Neural progenitor cell (in vitro differentiated cells): ENCODE measurements at regions not wholly inside any gene's neighbourhood (a gene's known extent, or its start where the extent isn't known, plus 50 kb on each side); places are given as distances from the start of the nearest gene placed in this dataset.

ENCODE experiments used
- DNase-seq: peaks from one replicate; pipeline ENCODE4 v3.0.0-alpha.2; 2016; ENCODE audit warnings: low spot score
- H2AFZ ChIP-seq: fragments of 200-600 bp; sonication (generic); replicated peaks from 2 replicates; pipeline ENCODE4 v1.6.1; 2016; ENCODE audit warnings: antibody characterized with exemption
- H3F3A ChIP-seq: fragments of 200-600 bp; sonication (generic); 2 replicates; pipeline ENCODE4 v1.6.1; 2016; ENCODE audit warnings: antibody characterized with exemption, low read depth
- H3K27ac ChIP-seq: fragments of 200-600 bp; sonication (generic); 2 replicates; pipeline ENCODE4 v1.5.1; 2016; ENCODE audit warnings: mild to moderate bottlenecking
- H3K27me3 ChIP-seq: fragments of 200-600 bp; sonication (generic); 2 replicates; pipeline ENCODE4 v1.6.1; 2016; ENCODE audit warnings: mild to moderate bottlenecking, moderate library complexity
- H3K36me3 ChIP-seq: fragments of 200-600 bp; sonication (generic); 2 replicates; pipeline ENCODE4 v1.5.1; 2016
- H3K4me1 ChIP-seq: fragments of 200-600 bp; sonication (generic); 2 replicates; pipeline ENCODE4 v1.6.1; 2016; ENCODE audit warnings: mixed run types
- H3K4me2 ChIP-seq: fragments of 200-600 bp; sonication (generic); 2 replicates; pipeline ENCODE4 v1.6.1; 2016
- H3K4me3 ChIP-seq: fragments of 200-600 bp; sonication (generic); 2 replicates; pipeline ENCODE4 v1.5.1; 2016
- H3K79me2 ChIP-seq: fragments of 200-600 bp; sonication (generic); 2 replicates; pipeline ENCODE4 v1.6.1; 2016; ENCODE audit warnings: low read depth
- H3K9ac ChIP-seq: fragments of 200-600 bp; sonication (generic); 2 replicates; pipeline ENCODE4 v1.6.1; 2016
- H3K9me3 ChIP-seq: fragments of 200-600 bp; sonication (generic); 2 replicates; pipeline ENCODE4 v1.5.1; 2016; ENCODE audit warnings: low read depth
- H4K20me1 ChIP-seq: fragments of 200-600 bp; sonication (generic); 2 replicates; pipeline ENCODE4 v1.6.1; 2016; ENCODE audit warnings: low read depth
- H3K27ac Mint-ChIP-seq: 3 replicates; pipeline ENCODE4 v1.8.0; 2021; ENCODE audit warnings: mixed read lengths
- H3K27me3 Mint-ChIP-seq: 2 replicates; pipeline ENCODE4 v1.8.0; 2022; ENCODE audit warnings: low read depth, mild to moderate bottlenecking, inconsistent platforms, moderate library complexity, mixed read lengths; ENCODE audit not compliant: insufficient read depth
- H3K36me3 Mint-ChIP-seq: 3 replicates; pipeline ENCODE4 v1.8.0; 2021; ENCODE audit warnings: mixed read lengths
- H3K4me1 Mint-ChIP-seq: 3 replicates; pipeline ENCODE4 v1.8.0; 2021; ENCODE audit warnings: mixed read lengths
- H3K4me3 Mint-ChIP-seq: 3 replicates; pipeline ENCODE4 v1.8.0; 2021; ENCODE audit warnings: mild to moderate bottlenecking, moderate library complexity, mixed read lengths
- H3K9me3 Mint-ChIP-seq: 3 replicates; pipeline ENCODE4 v1.8.0; 2020; ENCODE audit warnings: mixed read lengths
- EZH2 ChIP-seq: fragments of 200-600 bp; sonication (generic); IDR thresholded peaks from 2 replicates; pipeline ENCODE4 v1.6.1; 2017; ENCODE audit warnings: antibody characterized with exemption, mild to moderate bottlenecking, moderate library complexity
- EZH2phosphoT487 ChIP-seq: fragments of 200-600 bp; sonication (generic); IDR thresholded peaks from 2 replicates; pipeline ENCODE4 v1.6.1; 2017; ENCODE audit warnings: antibody characterized with exemption
- TF ChIP-seq, protein P1 (sequence below): fragments of 200-600 bp; sonication (generic); IDR thresholded peaks from 2 replicates; pipeline ENCODE4 v1.5.1; 2017; ENCODE audit warnings: antibody characterized with exemption, mild to moderate bottlenecking

DNA sequence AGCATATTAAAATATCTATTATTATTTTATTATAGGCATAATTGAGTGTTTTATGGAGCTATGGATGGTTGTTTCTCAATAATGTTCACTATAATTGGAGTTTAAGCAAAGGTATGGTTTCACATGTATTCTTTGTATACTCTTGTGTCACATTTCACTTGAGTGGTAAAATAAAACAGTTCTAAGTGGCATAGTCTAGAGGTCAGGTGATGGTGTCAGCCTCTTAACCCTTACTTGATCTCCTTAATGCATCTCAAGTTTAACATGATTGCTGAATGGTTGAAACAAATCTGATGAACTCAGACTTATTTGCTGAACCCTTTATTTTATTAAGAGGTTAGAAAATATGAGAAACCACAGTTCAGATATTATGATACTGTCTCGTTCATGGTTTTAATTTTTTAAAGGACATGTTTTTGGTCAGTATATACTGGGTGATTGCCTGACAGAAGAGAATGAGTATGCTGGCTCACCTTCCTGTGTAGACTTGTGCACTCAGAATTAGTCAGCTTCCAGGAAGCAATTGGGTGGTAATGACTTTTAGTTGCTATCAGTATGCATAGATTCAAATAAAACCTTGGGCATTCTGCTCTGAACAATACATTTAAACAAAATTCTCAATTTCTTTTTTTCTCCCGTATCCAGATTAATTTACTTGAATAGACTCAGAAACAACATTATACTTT is 464.6 kb downstream of the PCNX1 start:
- TF ChIP-seq EZH2phosphoT487 (no peak), EZH2 (no peak)
- TF ChIP-seq, protein P1, sequence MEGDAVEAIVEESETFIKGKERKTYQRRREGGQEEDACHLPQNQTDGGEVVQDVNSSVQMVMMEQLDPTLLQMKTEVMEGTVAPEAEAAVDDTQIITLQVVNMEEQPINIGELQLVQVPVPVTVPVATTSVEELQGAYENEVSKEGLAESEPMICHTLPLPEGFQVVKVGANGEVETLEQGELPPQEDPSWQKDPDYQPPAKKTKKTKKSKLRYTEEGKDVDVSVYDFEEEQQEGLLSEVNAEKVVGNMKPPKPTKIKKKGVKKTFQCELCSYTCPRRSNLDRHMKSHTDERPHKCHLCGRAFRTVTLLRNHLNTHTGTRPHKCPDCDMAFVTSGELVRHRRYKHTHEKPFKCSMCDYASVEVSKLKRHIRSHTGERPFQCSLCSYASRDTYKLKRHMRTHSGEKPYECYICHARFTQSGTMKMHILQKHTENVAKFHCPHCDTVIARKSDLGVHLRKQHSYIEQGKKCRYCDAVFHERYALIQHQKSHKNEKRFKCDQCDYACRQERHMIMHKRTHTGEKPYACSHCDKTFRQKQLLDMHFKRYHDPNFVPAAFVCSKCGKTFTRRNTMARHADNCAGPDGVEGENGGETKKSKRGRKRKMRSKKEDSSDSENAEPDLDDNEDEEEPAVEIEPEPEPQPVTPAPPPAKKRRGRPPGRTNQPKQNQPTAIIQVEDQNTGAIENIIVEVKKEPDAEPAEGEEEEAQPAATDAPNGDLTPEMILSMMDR = no peak
- peaks cover 72% of the 10 kb centered on the region for H3K79me2 ChIP-seq
- peaks cover 10% of the 10 kb centered on the region for H3K9me3 ChIP-seq
- no peaks in the 10 kb centered on the region for H3F3A ChIP-seq
- DNase-seq = no peak
- H3K4me1 ChIP-seq = no peaks in the 10 kb centered on the region
- Mint-ChIP-seq H3K27ac (no peak overlapping the region), H3K4me3 (no peak overlapping the region), H3K27me3 (no peaks in the 10 kb centered on the region), H3K36me3 (peaks cover 23% of the 10 kb centered on the region), H3K9me3 (peaks cover 20% of the 10 kb centered on the region), H3K4me1 (no peaks in the 10 kb centered on the region)
- no peak overlapping the region for H3K4me3 ChIP-seq
- no peak overlapping the region for H3K9ac ChIP-seq
- peaks cover 5% of the 10 kb centered on the region for H3K36me3 ChIP-seq
- no peaks in the 10 kb centered on the region for H3K27me3 ChIP-seq
- no peaks in the 10 kb centered on the region for H4K20me1 ChIP-seq
- H2AFZ ChIP-seq = no peak overlapping the region
- H3K4me2 ChIP-seq = no peak overlapping the region
- no peak overlapping the region for H3K27ac ChIP-seq

DNA sequence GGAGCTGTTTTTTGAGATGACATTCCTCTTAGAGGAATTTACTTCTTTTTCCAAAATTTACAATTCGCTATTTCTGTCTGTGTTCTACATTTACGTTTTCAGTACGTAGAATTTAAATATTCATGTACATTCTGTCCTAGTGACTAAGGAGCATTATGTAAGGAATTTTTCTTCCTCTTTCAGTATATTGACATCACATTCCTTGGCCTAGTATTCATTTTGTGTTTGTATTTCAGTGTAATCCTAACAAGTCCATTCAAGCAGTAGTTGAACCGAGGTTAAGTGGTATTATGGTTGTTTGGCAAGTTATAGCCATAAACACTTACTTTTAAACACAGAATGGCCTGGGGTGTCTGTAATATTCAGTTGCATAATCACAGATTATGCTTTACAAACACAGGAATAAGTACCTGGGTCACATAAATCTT is 465.2 kb downstream of the PCNX1 start:
- H4K20me1 ChIP-seq = no peaks in the 10 kb centered on the region
- TF ChIP-seq, protein P1 = no peak
- TF ChIP-seq EZH2 (no peak), EZH2phosphoT487 (no peak)
- no peaks in the 10 kb centered on the region for H3F3A ChIP-seq
- no peak overlapping the region for H3K9ac ChIP-seq
- peaks cover 10% of the 10 kb centered on the region for H3K9me3 ChIP-seq
- no peak overlapping the region for H2AFZ ChIP-seq
- no peak overlapping the region for H3K4me3 Mint-ChIP-seq
- no peaks in the 10 kb centered on the region for H3K4me1 Mint-ChIP-seq
- H3K4me2 ChIP-seq = no peak overlapping the region
- peaks cover 23% of the 10 kb centered on the region for H3K9me3 Mint-ChIP-seq
- no peaks in the 10 kb centered on the region for H3K27me3 ChIP-seq
- H3K4me3 ChIP-seq = no peak overlapping the region
- peaks cover 5% of the 10 kb centered on the region for H3K36me3 ChIP-seq
- H3K4me1 ChIP-seq = no peaks in the 10 kb centered on the region
- H3K27ac ChIP-seq = no peak overlapping the region
- no peak for DNase-seq
- H3K79me2 ChIP-seq = peaks cover 69% of the 10 kb centered on the region
- no peaks in the 10 kb centered on the region for H3K27me3 Mint-ChIP-seq
- H3K27ac Mint-ChIP-seq = no peak overlapping the region
- H3K36me3 Mint-ChIP-seq = peaks cover 21% of the 10 kb centered on the region

DNA sequence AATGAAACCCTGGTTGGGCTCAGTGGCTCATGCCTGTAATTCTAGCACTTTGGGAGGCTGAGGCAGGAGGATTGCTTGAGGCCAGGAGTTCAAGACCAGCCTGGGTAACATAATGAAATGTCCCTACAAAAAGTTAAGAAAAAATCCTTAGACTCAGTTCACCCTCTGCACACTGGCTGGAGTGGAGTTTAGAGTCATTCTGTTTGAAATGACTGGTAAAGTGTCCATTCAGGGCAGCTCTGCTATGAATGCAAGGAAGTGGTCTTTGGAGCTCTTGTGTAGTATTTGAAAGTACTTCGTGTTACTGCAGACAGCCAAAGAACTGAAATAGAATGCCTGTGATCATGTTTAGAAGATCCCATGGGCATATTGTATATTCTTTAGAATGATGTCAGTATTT is 466.5 kb downstream of the PCNX1 start:
- Histone ChIP-seq H3K4me2 (no peak overlapping the region), H3K79me2 (peaks cover 73% of the 10 kb centered on the region), H3K27ac (no peak overlapping the region), H3K4me3 (no peak overlapping the region), H3K9ac (no peak overlapping the region), H3K9me3 (peaks cover 10% of the 10 kb centered on the region), H4K20me1 (no peaks in the 10 kb centered on the region), H3K36me3 (peaks cover 9% of the 10 kb centered on the region), H3K4me1 (no peaks in the 10 kb centered on the region), H3K27me3 (no peaks in the 10 kb centered on the region), H3F3A (no peaks in the 10 kb centered on the region), H2AFZ (no peak overlapping the region)
- DNase-seq = no peak
- Mint-ChIP-seq H3K4me1 (no peaks in the 10 kb centered on the region), H3K4me3 (no peak overlapping the region), H3K9me3 (peaks cover 34% of the 10 kb centered on the region), H3K36me3 (peaks cover 30% of the 10 kb centered on the region), H3K27me3 (no peaks in the 10 kb centered on the region), H3K27ac (no peak overlapping the region)
- no peak for TF ChIP-seq EZH2
- TF ChIP-seq, protein P1 = no peak
- no peak for TF ChIP-seq EZH2phosphoT487
